ENCODE measurements at regions not wholly inside any gene's neighbourhood (a gene's known extent, or its start where the extent isn't known, plus 50 kb on each side); places are given as distances from the start of the nearest gene placed in this dataset.

GRCh38 chr5:106962464-106963230 lies 708.1 kb downstream of the EFNA5 start:
- FAIRE-seq (no peak), DNase-seq (ENCODE audit: extremely low spot score, insufficient read length, low read depth) (no peak)

GRCh38 chr5:106959387-106959786 lies 711.4 kb downstream of the EFNA5 start:
- FAIRE-seq = no peak
- no peak for DNase-seq (ENCODE audit: extremely low spot score, insufficient read length, low read depth)

- DNase-seq (ENCODE audit: extremely low spot score, insufficient read length, low read depth) (no peak), FAIRE-seq (no peak)
Measured at GRCh38 chr5:106957336-106957735, 713.4 kb downstream of the EFNA5 start.

DNA sequence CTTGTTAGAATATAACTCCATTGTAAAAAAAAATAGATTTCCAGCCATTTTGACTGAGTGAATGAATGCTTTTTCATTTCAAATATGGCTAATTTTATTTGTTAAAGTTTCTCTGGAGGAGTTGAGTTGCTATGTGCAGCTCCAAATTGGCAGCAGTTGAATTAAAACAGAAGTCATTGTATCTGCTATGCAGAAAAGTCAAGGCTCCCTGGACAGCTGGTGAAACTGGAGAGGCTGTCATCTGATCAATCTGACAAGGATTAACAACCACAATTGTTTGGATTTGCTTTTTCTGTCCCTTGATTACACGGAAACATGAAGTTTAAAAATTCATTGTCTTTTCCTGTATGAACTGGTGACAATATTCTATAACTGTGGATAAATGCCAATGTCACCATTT lies 713.9 kb downstream of the EFNA5 start:
- DNase-seq (ENCODE audit: extremely low spot score, insufficient read length, low read depth) = no peak
- no peak for FAIRE-seq

DNA sequence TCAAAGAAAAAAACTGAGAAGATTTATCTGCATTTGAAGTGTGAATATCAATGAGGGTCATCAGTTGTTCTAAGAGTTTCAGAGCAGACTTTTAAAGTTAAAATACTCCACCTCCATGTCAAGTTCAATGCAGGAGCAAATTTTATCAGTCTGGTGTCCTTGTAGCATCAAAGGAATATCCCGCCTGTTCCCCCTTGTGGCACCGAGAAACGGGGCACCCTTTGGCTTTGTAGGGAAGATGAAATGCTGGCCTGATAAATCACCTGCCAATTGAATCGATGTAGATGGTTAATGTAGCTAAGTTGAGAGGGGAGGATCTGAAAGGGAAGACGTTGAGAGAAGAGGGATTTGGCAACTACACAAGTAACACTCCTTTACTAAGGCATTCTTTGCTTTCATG lies 714.5 kb downstream of the EFNA5 start:
- no peak for DNase-seq (ENCODE audit: extremely low spot score, insufficient read length, low read depth)
- no peak for FAIRE-seq

- no peak for FAIRE-seq
- DNase-seq (ENCODE audit: extremely low spot score, insufficient read length, low read depth) = no peak
Measured at GRCh38 chr5:106940986-106941385, 729.8 kb downstream of the EFNA5 start.

DNA sequence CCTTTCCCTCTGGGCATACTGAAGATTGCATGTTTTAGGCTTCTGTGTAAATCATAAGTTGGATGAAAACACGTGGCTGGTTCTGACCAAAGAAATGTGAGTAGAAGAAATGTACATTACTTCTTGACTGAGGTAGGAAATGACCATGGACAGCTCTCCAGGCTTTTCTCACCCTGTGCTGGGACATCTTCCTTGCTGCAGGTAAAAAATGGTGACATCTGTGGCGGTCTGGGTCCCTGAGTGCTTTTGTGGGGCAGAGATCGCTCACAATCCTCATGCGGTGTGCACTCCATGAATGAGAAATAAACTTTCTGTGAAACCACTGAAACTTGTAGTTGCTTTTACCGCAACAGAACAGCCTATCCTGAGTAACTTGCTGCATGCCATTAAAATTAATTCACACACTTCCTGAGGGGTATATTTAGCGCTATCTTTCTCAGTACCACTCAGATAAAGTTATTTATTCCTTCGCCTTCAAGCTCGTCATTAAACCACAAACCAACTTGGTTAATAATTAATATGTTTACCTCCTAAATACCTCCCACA lies 730.4 kb downstream of the EFNA5 start:
- DNase-seq (ENCODE audit: extremely low spot score, insufficient read length, low read depth) = no peak
- no peak for FAIRE-seq

- no peak for FAIRE-seq
- no peak for DNase-seq (ENCODE audit: extremely low spot score, insufficient read length, low read depth)
Measured at GRCh38 chr5:106923409-106923808, 747.3 kb downstream of the EFNA5 start.

DNA sequence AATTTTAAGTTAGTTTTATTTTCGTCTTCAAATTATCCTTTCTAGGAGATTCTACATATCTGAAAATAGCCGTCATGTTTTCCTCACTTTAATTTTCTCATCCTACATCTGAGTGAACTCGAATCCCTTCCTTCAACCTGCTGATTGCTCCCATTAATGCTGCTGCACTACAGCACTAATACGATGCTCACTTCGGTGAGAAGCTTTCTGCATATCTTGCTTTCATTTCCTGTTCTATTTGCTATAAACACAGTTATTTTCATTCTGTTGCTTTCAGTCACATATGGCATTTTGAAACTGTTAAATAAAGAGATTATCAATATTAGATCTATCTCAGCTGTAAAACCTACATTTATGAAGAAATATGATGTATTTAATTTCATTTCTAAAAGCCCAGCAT lies 749.2 kb downstream of the EFNA5 start:
- FAIRE-seq = no peak

GRCh38 chr5:106910486-106910885 lies 760.3 kb downstream of the EFNA5 start:
- DNase-seq (ENCODE audit: extremely low spot score, insufficient read length, low read depth) (no peak), FAIRE-seq (no peak)

More for the DNA sequence above, 749.2 kb downstream of the EFNA5 start:
- no peak for DNase-seq (ENCODE audit: extremely low spot score, insufficient read length, low read depth)

DNA sequence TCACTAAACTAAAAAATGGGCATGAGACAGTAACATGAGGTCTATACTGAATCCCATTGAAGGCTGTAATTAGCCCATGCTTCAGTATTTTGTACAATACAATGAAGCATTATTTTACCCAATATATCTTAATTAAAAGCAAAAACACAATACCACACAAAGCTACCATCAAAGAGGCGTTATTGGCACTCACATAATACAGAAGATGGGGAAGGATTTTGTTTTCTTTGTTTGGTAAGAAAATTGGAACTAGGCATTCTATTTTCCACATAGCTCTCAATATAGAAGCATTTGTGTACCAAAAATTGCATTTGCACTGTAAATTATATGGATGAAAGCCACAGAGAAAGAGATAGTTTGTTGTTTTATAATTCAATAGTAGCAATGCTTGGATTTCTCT lies 761.0 kb downstream of the EFNA5 start:
- no peak for DNase-seq (ENCODE audit: extremely low spot score, insufficient read length, low read depth)
- FAIRE-seq = no peak

- no peak for FAIRE-seq
- DNase-seq (ENCODE audit: extremely low spot score, insufficient read length, low read depth) = no peak
Measured at GRCh38 chr5:106907979-106908378, 762.8 kb downstream of the EFNA5 start.

GRCh38 chr5:106906199-106906598 lies 764.5 kb downstream of the EFNA5 start:
- no peak for FAIRE-seq
- DNase-seq (ENCODE audit: extremely low spot score, insufficient read length, low read depth) = no peak

DNA sequence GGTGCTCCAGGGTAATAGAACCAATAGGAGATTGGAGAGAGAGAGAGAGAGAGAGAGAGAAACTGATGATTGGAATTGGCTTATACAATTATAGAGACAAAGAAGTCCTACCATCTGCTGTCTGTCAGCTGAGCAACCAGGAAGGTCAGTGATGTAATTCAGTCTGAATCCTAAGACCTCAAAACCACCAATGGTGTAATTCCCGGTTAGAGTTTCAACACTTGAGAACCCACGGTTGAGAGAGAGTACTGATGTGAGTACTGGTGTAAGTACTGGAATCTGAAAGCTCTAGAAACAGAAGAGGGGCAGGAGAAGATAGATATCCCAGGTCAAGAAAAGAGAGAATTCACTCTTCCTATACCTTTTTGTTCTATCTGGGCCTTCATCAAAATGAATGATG lies 775.8 kb downstream of the EFNA5 start:
- DNase-seq (ENCODE audit: extremely low spot score, insufficient read length, low read depth) = no peak
- no peak for FAIRE-seq

- FAIRE-seq = no peak
Measured at GRCh38 chr5:106882035-106882434, 788.7 kb downstream of the EFNA5 start.

DNA sequence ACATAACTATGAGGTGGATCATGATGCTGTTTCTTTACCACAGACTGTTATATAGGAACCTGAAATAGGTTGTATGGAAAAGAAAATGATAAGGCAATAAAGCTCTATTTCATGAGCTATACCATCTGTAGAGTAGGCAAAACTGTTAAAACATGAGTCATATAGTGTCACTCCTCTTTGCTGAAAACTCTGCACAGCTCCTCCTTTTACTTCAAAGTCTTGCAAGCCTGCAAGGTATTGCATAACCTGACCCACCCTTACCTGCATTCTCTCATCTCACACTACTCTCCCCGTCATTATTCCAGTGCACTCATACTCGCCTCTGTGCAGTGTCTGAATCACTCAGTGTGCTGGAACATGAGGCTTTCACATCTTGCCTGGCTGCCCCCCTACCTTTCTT lies 790.1 kb downstream of the EFNA5 start:
- DNase-seq (ENCODE audit: extremely low spot score, insufficient read length, low read depth) (no peak), FAIRE-seq (no peak)

More at GRCh38 chr5:106882035-106882434, 788.7 kb downstream of the EFNA5 start:
- no peak for DNase-seq (ENCODE audit: extremely low spot score, insufficient read length, low read depth)

GRCh38 chr5:106877881-106878280 lies 792.9 kb downstream of the EFNA5 start:
- DNase-seq (ENCODE audit: extremely low spot score, insufficient read length, low read depth) (no peak), FAIRE-seq (no peak)

DNA sequence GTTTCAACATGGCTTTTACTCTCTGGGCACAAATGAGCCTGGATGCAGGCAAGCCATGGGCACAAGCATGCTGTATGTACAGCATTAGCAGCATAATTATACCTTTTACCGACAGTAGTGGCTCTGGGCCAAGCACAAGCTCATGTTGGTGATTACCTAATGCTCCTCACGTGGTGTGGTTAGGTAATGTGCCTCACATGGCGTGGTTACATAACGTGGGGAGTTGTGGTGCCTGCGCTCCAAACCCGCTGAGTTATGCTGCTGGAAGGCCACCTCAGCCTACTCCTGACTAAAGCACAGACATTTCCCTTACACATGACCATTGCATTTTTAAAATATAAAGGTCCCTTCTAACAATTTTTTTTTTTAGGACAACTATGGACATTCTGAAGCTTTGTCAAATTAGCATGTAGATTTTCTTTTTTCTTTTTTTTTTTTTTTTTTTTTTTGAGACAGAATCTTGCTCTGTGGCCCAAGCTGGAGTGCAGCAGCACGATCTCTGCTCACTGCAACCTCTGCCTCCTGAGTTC lies 794.0 kb downstream of the EFNA5 start:
- DNase-seq (ENCODE audit: extremely low spot score, insufficient read length, low read depth) (no peak), FAIRE-seq (no peak)

DNA sequence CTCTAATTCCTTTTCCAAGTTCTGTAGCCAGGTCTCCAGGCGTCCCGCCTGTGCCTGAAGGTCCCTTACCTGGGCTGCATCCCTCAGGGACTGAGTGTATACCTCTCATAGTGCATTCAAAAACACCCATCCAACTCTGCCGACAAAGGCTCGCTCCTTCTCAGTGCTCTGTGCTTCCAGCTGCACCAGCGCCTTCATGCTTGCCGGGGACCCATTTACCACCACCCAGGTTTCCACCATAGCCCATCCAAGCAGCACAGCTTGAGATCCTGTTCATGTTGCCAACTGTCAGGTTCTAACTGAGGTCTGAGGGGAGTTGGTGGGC lies 794.5 kb downstream of the EFNA5 start:
- no peak for FAIRE-seq
- DNase-seq (ENCODE audit: extremely low spot score, insufficient read length, low read depth) = no peak

DNA sequence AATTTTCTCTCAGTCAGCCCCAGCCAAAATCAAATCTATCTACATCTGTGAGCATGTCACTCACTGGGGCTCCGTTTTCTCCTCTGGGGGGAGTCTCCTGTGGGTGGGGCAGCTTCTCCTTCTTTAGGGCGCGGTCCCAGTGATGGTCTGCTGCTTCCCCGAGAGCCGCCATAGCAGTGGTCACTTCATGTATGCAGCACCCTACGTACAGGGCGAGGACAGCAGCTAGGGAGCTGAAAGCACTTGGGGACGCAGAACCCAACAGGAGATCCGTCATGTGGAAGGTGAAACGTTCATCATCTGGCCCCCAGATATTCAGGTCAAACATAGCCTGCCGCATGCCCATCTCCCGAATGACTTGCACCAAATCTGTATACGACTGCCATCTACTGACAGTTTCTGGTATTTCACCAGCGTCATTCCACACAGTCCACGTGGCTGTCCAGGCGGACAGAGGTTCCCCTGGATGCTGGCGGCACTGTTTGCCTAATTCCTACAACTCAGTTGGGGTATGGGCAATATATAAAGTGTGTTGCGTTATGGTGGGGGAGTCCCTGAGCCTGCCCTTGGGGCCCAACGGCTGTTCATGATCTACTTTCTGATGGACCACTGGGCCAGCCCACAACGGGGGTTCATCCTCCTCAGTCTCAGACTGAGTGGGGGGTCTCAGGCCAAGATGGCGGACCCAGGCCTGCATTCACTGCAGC lies 795.0 kb downstream of the EFNA5 start:
- no peak for FAIRE-seq
- no peak for DNase-seq (ENCODE audit: extremely low spot score, insufficient read length, low read depth)

DNA sequence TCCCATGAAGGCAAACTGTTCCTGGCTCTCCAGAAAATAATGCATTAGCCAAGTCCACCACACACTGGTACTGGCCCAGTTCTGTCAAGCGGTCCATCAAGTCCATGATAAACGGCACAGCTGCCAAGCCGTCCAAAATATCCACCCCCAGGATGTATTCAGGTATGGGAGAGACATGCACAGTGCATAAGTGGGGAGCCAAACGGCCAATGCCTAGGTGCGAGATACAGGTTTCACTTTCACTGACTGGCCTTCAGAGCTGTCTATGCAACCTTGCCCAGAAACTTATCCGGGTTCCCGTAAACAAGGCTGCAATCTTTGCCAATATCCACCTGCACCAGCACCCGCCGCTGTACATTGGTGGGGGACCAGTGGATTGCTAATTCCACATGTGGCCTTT lies 795.8 kb downstream of the EFNA5 start:
- FAIRE-seq = no peak

More for the DNA sequence above, 795.8 kb downstream of the EFNA5 start:
- no peak for DNase-seq (ENCODE audit: extremely low spot score, insufficient read length, low read depth)
